HUES6 (cell line): ENCODE measurements at regions not wholly inside any gene's neighbourhood (a gene's known extent, or its start where the extent isn't known, plus 50 kb on each side); places are given as distances from the start of the nearest gene placed in this dataset.
"Not testable (repeated sequence)": the region's sequence is repeated elsewhere in the genome, so short reads cannot be mapped to it uniquely, and the experiment has no call there.

Experiments
- H3K27ac ChIP-seq: 2 replicates; pipeline ENCODE4 v1.7.0; 2013; ENCODE audit warnings: low read depth, mild to moderate bottlenecking, low read length, inconsistent platforms
- H3K27me3 ChIP-seq: 2 replicates; pipeline ENCODE4 v1.6.1; 2013; ENCODE audit warnings: low read length; ENCODE audit not compliant: control insufficient read depth, insufficient read depth
- H3K36me3 ChIP-seq: 2 replicates; pipeline ENCODE4 v1.6.1; 2013; ENCODE audit warnings: low read length; ENCODE audit not compliant: control insufficient read depth, insufficient read depth
- H3K4me1 ChIP-seq: 2 replicates; pipeline ENCODE4 v1.6.1; 2013; ENCODE audit warnings: low read length; ENCODE audit not compliant: control insufficient read depth, insufficient read depth
- H3K4me3 ChIP-seq: 2 replicates; pipeline ENCODE4 v1.5.1; 2013; ENCODE audit warnings: low read depth, low read length
- H3K9ac ChIP-seq: one replicate; pipeline ENCODE4 v1.6.1; 2013; ENCODE audit warnings: mild to moderate bottlenecking, low read length
- H3K9me3 ChIP-seq: 2 replicates; pipeline ENCODE4 v1.6.1; 2013; ENCODE audit warnings: low read depth, low read length; ENCODE audit not compliant: control insufficient read depth, insufficient read depth

DNA sequence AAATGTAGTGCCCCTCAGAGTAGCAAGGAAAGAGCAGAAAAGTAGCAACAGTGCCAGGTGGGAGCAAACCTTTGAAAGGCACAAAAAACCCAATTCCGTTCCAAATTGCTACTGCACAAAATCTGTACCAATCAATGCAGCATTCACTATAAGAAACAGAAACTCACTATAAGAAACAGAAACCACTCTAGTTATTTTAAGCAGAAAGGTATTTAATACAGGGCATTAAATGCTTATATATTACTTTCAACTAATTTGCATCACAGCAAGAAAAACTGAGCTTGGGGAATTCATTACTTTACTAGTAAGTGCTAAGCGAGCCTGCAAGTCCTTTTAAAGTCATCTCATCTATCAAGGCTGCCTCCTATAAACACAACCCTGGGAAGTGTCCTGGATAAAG lies 116.5 kb upstream of the OLIG3 start:
- H3K4me3 ChIP-seq, result no peak overlapping the region
- H3K9ac ChIP-seq, result no peak overlapping the region
- no peaks in the 10 kb centered on the region for H3K36me3 ChIP-seq
- no peak overlapping the region for H3K27ac ChIP-seq
- H3K27me3 ChIP-seq, result no peaks in the 10 kb centered on the region
- H3K4me1 ChIP-seq, result peaks cover 23% of the 10 kb centered on the region
- 0 out of 2 replicates have a peak, but pooled peaks cover 2% of the 10 kb centered on the region for H3K9me3 ChIP-seq

DNA sequence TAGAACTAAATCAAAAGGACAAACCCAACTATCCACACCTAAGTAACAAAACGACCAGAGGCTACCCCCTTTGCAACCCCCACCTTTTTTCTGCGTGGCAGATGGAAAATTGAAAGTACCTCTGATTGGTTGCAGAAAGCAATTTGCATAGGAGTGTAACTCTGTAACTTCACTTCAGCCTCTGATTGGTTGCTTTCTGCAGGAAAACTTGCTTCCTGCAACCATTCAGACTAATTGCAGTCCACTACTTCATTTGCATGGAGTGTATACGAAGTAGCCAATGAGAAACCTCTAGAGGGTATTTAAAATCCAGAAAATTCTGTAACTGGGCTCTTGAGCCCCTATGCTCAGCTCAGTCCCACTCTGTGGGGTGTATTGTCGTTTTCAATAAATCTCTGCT lies 129.1 kb upstream of the OLIG3 start:
- no peaks in the 10 kb centered on the region for H3K9me3 ChIP-seq
- no peaks in the 10 kb centered on the region for H3K27me3 ChIP-seq
- H3K27ac ChIP-seq, result no peak overlapping the region
- H3K36me3 ChIP-seq, result no peaks in the 10 kb centered on the region
- H3K4me1 ChIP-seq, result peaks cover 4% of the 10 kb centered on the region; the same call in 1 of the 2 replicates
- no peak overlapping the region for H3K4me3 ChIP-seq
- H3K9ac ChIP-seq, result no peak overlapping the region

DNA sequence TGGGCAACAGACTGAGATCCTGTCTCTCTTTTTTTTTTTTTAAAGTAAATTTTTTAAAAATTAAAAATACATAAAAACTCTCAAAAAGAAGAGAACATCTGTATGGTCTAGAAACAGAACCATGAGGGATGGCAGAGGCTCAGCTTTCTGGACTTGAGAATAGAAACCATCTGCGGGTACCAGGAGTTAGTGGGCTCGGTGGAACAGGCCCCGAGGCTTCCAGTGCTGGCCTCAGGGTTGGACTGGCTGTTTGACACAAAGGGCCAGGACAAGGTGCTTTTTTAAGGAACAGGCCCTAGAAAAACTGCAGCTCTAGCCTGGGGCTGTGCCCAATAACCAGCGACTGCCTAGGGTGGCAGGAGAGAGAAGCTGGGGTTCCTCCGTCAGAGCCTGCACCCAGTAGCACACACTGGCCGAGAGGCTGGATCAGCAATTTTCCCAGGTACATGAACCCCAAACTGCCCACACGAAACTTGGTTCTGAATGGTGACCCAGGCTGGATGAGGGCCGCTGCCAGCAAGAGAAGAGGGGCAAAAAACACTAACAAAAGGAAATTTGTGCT lies 131.0 kb upstream of the OLIG3 start:
- H3K27me3 ChIP-seq, result no peaks in the 10 kb centered on the region
- no peaks in the 10 kb centered on the region for H3K36me3 ChIP-seq
- no peak overlapping the region for H3K27ac ChIP-seq
- no peaks in the 10 kb centered on the region for H3K9me3 ChIP-seq
- H3K9ac ChIP-seq, result no peak overlapping the region
- no peak overlapping the region for H3K4me3 ChIP-seq
- peaks cover 4% of the 10 kb centered on the region; the same call in 1 of the 2 replicates for H3K4me1 ChIP-seq

DNA sequence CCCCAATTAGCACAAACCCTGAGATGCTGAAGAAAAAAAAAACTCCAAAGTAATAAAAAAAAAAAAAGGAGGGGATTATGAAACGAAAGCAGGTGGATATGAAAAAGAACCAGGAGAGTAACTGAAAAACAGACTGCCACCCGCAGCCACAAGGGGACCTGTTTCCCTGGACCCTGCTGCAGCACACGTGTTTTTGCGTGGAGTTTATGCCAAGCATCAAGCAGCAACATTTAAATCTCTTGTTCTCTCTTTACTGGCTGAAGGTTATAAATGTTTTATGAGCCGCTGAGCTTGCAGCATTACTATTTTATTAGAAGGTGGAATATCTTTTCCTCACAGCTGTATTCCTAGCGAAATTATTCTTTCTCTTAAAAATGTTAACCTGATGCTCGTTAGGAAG lies 131.6 kb upstream of the OLIG3 start:
- Histone ChIP-seq H3K9me3 (no peaks in the 10 kb centered on the region), H3K4me3 (no peak overlapping the region), H3K36me3 (no peaks in the 10 kb centered on the region)

DNA sequence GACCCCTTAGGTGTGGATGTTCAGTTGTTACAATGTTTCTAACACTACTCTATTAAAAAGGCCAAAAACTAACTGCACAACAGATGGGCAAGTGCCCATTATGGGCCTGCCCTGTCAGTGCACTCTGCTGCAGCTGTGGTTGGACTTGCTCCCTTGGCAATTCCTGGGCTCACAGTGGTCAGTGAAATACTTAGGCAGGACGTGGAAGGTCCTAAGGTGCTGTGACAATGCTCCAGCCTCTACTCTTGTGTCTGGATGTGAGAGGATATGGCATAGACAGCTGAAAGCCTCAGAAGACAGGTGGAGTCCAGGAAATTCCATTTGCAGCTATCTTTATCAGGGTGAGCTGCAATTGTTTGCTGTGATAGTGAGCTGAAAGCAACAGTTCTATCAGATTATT lies 136.5 kb upstream of the OLIG3 start:
- no peak overlapping the region for H3K4me3 ChIP-seq
- H3K9ac ChIP-seq, result no peak overlapping the region
- no peaks in the 10 kb centered on the region for H3K36me3 ChIP-seq
- no peak overlapping the region; the same call in 1 of the 2 replicates for H3K27ac ChIP-seq
- H3K27me3 ChIP-seq, result no peaks in the 10 kb centered on the region
- H3K9me3 ChIP-seq, result no peaks in the 10 kb centered on the region
- peaks cover 15% of the 10 kb centered on the region for H3K4me1 ChIP-seq

More for the DNA sequence above, 131.6 kb upstream of the OLIG3 start:
- H3K27ac ChIP-seq, result no peak overlapping the region
- H3K4me1 ChIP-seq, result peaks cover 6% of the 10 kb centered on the region
- no peak overlapping the region for H3K9ac ChIP-seq
- H3K27me3 ChIP-seq, result no peaks in the 10 kb centered on the region

DNA sequence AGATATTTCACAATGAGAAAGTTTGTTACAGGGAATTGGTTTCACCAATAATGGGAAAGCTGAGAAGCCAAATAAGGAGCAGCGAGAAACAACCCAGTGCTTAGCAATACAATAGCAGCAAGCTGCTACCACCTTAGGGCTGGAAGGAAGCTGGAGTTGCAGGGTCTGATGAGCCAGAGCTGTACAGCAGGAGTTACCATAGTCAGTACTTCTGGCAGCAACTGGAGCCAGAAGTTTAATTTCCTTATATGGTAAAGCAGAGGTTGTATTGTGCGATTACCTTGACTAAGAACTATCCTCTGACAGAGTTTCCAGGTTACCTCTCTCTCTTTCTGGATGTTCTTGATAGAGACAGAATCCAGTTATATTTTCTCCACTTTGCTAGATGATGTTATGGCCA lies 137.1 kb upstream of the OLIG3 start:
- H3K27ac ChIP-seq, result no peak overlapping the region
- no peaks in the 10 kb centered on the region for H3K9me3 ChIP-seq
- no peak overlapping the region for H3K9ac ChIP-seq
- no peaks in the 10 kb centered on the region for H3K27me3 ChIP-seq
- H3K36me3 ChIP-seq, result no peaks in the 10 kb centered on the region
- H3K4me1 ChIP-seq, result peaks cover 15% of the 10 kb centered on the region
- H3K4me3 ChIP-seq, result no peak overlapping the region

DNA sequence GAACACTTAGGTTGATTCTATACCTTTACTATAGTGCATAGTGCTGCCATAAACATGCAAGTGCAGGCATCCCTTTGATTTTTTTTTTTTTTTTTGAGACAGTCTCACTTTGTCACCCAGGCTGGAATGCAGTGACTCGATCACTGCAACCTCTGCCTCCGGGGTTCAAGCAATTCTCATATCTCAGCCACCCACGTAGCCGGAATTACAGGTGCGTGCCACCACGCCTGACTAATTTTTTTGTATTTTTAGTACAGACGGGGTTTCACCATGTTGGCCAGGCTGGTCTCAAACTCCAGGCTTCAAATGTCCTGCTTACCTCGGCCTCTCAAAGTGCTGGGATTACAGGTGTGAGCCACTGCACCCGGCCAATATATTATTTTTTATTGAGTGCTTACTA lies 140.0 kb upstream of the OLIG3 start:
- H3K9ac ChIP-seq, H3K27me3 ChIP-seq, H3K36me3 ChIP-seq: not testable (repeated sequence)

DNA sequence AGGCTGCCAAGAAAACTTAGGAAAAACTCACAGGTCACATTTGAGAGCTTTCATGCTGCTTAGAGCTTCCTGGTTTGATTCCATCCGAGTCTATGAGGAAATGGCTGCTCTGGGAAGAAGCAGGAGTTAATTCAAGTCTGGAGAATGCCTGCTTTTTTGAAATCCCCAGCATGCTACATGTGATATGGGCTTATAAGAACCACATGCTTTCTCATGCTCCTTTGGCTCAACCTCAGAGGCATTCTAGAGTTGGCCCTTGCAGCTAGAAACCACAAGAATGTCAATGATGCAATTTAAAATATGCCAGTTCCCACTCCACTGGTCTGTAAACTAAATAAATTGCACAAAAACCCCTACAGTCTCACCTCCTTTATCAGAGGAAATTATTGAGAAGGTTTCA lies 142.9 kb upstream of the OLIG3 start:
- no peaks in the 10 kb centered on the region for H3K4me1 ChIP-seq
- no peaks in the 10 kb centered on the region for H3K27me3 ChIP-seq
- no peak overlapping the region for H3K9ac ChIP-seq
- no peak overlapping the region for H3K27ac ChIP-seq
- H3K4me3 ChIP-seq, result no peak overlapping the region
- H3K36me3 ChIP-seq, result no peaks in the 10 kb centered on the region
- no peaks in the 10 kb centered on the region for H3K9me3 ChIP-seq

More for the DNA sequence above, 140.0 kb upstream of the OLIG3 start:
- H3K4me3 ChIP-seq, H3K9me3 ChIP-seq, H3K27ac ChIP-seq: not testable (repeated sequence)
- peaks cover 15% of the 10 kb centered on the region for H3K4me1 ChIP-seq

DNA sequence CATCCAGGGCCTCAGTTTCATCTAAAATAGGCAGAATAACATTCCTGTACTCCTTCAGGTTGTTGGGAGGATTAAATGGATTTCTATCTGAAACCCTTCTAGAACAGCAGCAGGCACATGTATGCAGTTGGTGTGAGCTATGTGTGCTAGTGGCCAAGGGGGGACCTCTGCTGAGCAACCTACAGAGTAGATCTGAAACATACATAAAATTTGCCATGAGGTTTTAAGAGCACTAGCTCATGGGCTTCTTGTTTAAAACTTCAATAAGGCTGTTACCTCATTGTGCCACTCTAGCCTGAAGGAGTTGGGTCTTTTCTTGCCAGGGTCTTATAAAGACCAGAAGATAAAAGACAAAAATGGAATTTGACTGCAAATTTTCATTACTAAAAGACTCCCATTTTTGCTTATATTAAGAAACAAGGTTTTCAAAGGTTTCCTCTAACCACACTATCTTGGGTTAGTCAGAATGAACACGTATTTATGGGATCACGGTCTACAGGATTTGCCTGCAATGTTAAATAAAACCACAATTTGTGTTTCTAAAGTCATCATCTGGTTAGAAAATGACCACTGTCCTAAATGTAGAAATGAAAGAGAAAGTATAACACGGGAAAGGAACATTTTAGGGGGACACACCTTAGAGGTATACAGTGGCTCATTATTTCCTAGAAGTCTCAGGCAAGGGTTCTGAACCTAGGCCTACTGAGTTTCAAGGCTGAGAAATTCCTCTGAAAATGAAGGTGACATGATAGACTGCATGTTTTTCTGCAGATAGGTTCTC lies 144.9 kb upstream of the OLIG3 start:
- no peaks in the 10 kb centered on the region for H3K36me3 ChIP-seq
- no peak overlapping the region for H3K4me3 ChIP-seq
- H3K27ac ChIP-seq, result no peak overlapping the region
- no peak overlapping the region for H3K9ac ChIP-seq
- H3K27me3 ChIP-seq, result no peaks in the 10 kb centered on the region
- H3K4me1 ChIP-seq, result no peaks in the 10 kb centered on the region
- no peaks in the 10 kb centered on the region for H3K9me3 ChIP-seq

DNA sequence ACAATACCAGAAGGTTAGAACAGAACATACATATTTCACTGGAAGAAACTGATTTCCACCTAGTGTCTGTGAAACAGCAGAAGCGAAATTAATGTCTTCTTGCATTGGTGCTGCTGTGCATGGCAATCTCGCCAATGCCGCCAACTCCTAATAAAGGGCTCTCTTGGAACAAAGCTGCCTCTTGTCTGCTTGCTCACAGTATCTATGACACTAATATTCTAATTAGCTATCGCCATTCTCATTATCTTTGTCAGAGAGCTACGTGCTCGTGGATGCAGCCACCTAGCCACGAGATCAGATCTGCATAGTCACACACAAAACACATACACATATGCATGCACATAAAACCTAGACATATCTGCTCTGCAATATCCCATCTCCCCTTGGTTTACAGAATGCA lies 145.9 kb upstream of the OLIG3 start:
- H3K9ac ChIP-seq, result no peak overlapping the region
- H3K27ac ChIP-seq, result no peak overlapping the region
- H3K27me3 ChIP-seq, result no peaks in the 10 kb centered on the region
- no peaks in the 10 kb centered on the region for H3K36me3 ChIP-seq
- H3K4me3 ChIP-seq, result no peak overlapping the region
- H3K4me1 ChIP-seq, result no peaks in the 10 kb centered on the region
- no peaks in the 10 kb centered on the region for H3K9me3 ChIP-seq

DNA sequence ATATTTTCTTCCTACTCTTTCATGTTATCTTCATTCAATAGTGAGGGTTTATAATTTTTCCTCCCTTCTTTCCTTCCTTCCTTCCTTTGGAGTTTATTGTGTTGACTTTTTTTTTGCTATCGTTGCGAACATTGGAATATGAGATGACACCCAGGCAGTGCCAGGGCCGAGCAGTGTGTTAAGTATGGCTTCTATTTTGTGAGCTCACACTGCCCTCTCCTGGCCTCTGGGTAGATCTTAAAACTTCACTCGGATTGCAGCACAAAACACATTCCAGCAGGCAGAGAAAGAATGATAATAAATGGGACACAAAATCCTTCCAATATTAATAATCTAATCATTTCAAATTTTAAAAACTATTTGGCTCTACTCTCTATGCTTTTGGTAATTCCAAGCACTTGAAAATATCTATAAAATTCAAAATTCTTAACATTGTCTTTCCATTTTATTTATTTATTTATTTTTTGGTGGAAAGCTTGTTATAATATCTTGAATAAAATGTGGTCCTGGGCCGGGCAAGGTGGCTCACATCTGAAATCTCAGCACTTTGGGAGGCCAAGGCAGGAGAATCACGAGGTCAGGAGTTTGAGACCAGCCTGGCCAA lies 147.4 kb upstream of the OLIG3 start:
- no peaks in the 10 kb centered on the region for H3K9me3 ChIP-seq
- no peak overlapping the region for H3K27ac ChIP-seq
- no peaks in the 10 kb centered on the region for H3K27me3 ChIP-seq

More for the DNA sequence above, 147.4 kb upstream of the OLIG3 start:
- H3K4me1 ChIP-seq, result no peaks in the 10 kb centered on the region
- no peaks in the 10 kb centered on the region for H3K36me3 ChIP-seq
- no peak overlapping the region for H3K9ac ChIP-seq
- no peak overlapping the region for H3K4me3 ChIP-seq
